DOHH2 (cell line): ENCODE measurements at regions not wholly inside any gene's neighbourhood (a gene's known extent, or its start where the extent isn't known, plus 50 kb on each side); places are given as distances from the start of the nearest gene placed in this dataset.

Source experiments
- H3F3A ChIP-seq: fragments of 200-600 bp; sonication (generic), shearing (Covaris generic); 2 replicates; pipeline ENCODE4 v1.6.0; 2016; ENCODE audit warnings: antibody characterized with exemption, mild to moderate bottlenecking; ENCODE audit not compliant: control insufficient read depth, insufficient read depth
- H3K27ac ChIP-seq: fragments of 200-600 bp; sonication (generic); 2 replicates; pipeline ENCODE4 v1.5.1; 2014; ENCODE audit warnings: low read depth, mild to moderate bottlenecking, low read length, moderate library complexity
- H3K27me3 ChIP-seq: fragments of 200-600 bp; sonication (generic); 2 replicates; pipeline ENCODE4 v1.6.1; 2014; ENCODE audit warnings: mild to moderate bottlenecking, low read length, mixed read lengths; ENCODE audit not compliant: control insufficient read depth
- H3K36me3 ChIP-seq: fragments of 200-600 bp; sonication (generic); 2 replicates; pipeline ENCODE4 v1.6.1; 2014; ENCODE audit warnings: mild to moderate bottlenecking, low read length, moderate library complexity, mixed read lengths; ENCODE audit not compliant: control insufficient read depth
- H3K4me1 ChIP-seq: fragments of 200-600 bp; sonication (generic); 2 replicates; pipeline ENCODE4 v1.6.1; 2014; ENCODE audit warnings: mild to moderate bottlenecking, low read length, mixed read lengths; ENCODE audit not compliant: control insufficient read depth
- H3K4me2 ChIP-seq: fragments of 200-600 bp; sonication (generic); 2 replicates; pipeline ENCODE4 v1.6.0; 2014; ENCODE audit warnings: mild to moderate bottlenecking, low read length, moderate library complexity
- H3K4me3 ChIP-seq: fragments of 200-600 bp; sonication (generic); 2 replicates; pipeline ENCODE4 v1.5.1; 2014; ENCODE audit warnings: mild to moderate bottlenecking, low read length, mixed read lengths
- H3K79me2 ChIP-seq: fragments of 200-600 bp; sonication (generic); 2 replicates; pipeline ENCODE4 v1.6.1; 2014; ENCODE audit warnings: mild to moderate bottlenecking, low read length, mixed read lengths; ENCODE audit not compliant: control insufficient read depth
- H3K9me2 ChIP-seq: fragments of 200-600 bp; sonication (generic); replicated peaks from 2 replicates; pipeline ENCODE4 v1.6.1; 2014; ENCODE audit warnings: mild to moderate bottlenecking, low read length, mixed read lengths; ENCODE audit not compliant: control insufficient read depth
- H3K9me3 ChIP-seq: fragments of 200-600 bp; sonication (generic); 2 replicates; pipeline ENCODE4 v1.6.1; 2014; ENCODE audit warnings: antibody characterized with exemption, low read length, mixed read lengths; ENCODE audit not compliant: control insufficient read depth, insufficient read depth
- H4K20me1 ChIP-seq: fragments of 200-600 bp; sonication (generic); 2 replicates; pipeline ENCODE4 v1.6.0; 2014; ENCODE audit warnings: low read depth, mild to moderate bottlenecking, antibody characterized with exemption, low read length, moderate library complexity; ENCODE audit not compliant: control insufficient read depth, insufficient read depth
- EZH2phosphoT487 ChIP-seq: fragments of 200-600 bp; sonication (generic); IDR thresholded peaks from 2 replicates; pipeline ENCODE4 v1.6.1; 2017; ENCODE audit warnings: borderline replicate concordance, mild to moderate bottlenecking, antibody characterized with exemption, low read length, moderate library complexity, mixed read lengths
- TF ChIP-seq, protein P1 (sequence below): fragments of 200-600 bp; sonication (generic); IDR thresholded peaks from one replicate; pipeline ENCODE4 v1.5.1; 2014; ENCODE audit warnings: antibody characterized with exemption, mild to moderate bottlenecking, low read depth, low read length; ENCODE audit not compliant: poor library complexity, severe bottlenecking

DNA sequence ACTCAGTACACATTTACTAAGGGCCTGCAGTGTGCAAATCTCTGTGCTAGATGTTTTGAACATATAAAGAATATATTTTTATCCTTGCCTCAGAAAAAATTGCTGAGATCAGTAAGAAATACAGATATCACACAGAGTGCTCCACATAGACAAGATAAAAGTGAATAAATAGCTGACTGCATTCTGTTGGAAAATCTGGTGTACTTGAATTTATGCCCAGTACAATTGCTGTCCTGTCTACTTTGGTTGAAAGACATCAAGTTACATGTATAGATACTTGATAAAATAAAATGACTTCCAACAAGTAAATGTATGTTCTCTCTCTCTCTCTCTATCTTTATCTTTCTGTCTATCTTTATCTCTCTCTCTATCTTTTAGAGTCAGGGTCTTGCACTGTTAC, 381.2 kb upstream of the CBLB start:
- H3K27me3 ChIP-seq: no peaks in the 10 kb centered on the region
- no peaks in the 10 kb centered on the region for H3K9me2 ChIP-seq
- H3K4me1 ChIP-seq: peaks cover 18% of the 10 kb centered on the region
- no peaks in the 10 kb centered on the region for H4K20me1 ChIP-seq
- H3K4me3 ChIP-seq: no peak overlapping the region
- no peak overlapping the region for H3K27ac ChIP-seq
- H3K4me2 ChIP-seq: no peak overlapping the region
- peaks cover 10% of the 10 kb centered on the region; the same call in 1 of the 2 replicates for H3K9me3 ChIP-seq
- peaks cover 9% of the 10 kb centered on the region for H3K36me3 ChIP-seq
- peaks cover 14% of the 10 kb centered on the region for H3K79me2 ChIP-seq
- no peaks in the 10 kb centered on the region for H3F3A ChIP-seq
- no peak for TF ChIP-seq EZH2phosphoT487
- TF ChIP-seq, protein P1, sequence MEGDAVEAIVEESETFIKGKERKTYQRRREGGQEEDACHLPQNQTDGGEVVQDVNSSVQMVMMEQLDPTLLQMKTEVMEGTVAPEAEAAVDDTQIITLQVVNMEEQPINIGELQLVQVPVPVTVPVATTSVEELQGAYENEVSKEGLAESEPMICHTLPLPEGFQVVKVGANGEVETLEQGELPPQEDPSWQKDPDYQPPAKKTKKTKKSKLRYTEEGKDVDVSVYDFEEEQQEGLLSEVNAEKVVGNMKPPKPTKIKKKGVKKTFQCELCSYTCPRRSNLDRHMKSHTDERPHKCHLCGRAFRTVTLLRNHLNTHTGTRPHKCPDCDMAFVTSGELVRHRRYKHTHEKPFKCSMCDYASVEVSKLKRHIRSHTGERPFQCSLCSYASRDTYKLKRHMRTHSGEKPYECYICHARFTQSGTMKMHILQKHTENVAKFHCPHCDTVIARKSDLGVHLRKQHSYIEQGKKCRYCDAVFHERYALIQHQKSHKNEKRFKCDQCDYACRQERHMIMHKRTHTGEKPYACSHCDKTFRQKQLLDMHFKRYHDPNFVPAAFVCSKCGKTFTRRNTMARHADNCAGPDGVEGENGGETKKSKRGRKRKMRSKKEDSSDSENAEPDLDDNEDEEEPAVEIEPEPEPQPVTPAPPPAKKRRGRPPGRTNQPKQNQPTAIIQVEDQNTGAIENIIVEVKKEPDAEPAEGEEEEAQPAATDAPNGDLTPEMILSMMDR: no peak

- Histone ChIP-seq H3K4me2 (no peak overlapping the region), H3K27me3 (no peaks in the 10 kb centered on the region), H3K79me2 (peaks cover 22% of the 10 kb centered on the region), H3K9me2 (no peaks in the 10 kb centered on the region), H3K36me3 (peaks cover 11% of the 10 kb centered on the region), H3K4me3 (no peak overlapping the region), H3F3A (no peaks in the 10 kb centered on the region), H3K9me3 (peaks cover 10% of the 10 kb centered on the region; the same call in 1 of the 2 replicates), H4K20me1 (no peaks in the 10 kb centered on the region), H3K4me1 (peaks cover 25% of the 10 kb centered on the region), H3K27ac (no peak overlapping the region)
- TF ChIP-seq, protein P1: no peak
- no peak for TF ChIP-seq EZH2phosphoT487
Measured at GRCh38 chr3:106251160-106251892, 382.5 kb upstream of the CBLB start.

DNA sequence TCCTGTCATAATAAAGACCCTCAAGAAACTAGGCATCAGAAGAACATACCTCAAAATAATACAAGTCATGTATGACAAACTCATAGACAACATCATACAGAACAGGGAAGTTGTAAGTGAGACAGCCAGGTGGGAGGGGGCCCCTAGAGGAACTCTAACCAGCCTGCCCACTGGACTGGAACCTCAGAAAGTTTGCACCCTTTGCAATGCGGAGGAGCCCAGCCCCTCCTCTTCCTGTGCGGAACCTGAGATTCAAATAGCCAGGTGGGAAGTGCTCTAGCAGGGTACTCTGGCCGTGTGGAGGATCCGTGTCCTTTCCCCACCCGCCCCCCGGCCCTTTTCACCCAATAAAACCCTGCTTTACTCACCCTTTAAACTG, 387.0 kb upstream of the CBLB start:
- Histone ChIP-seq H3K79me2 (peaks cover 46% of the 10 kb centered on the region), H3K27ac (peak overlapping the region; percentile 93), H3K9me3 (peaks cover 7% of the 10 kb centered on the region; the same call in 1 of the 2 replicates), H3K4me1 (peaks cover 38% of the 10 kb centered on the region), H3F3A (no peaks in the 10 kb centered on the region), H3K4me3 (peak overlapping the region; percentile 92), H4K20me1 (no peaks in the 10 kb centered on the region), H3K9me2 (no peaks in the 10 kb centered on the region), H3K36me3 (peaks cover 36% of the 10 kb centered on the region), H3K27me3 (no peaks in the 10 kb centered on the region), H3K4me2 (peak overlapping the region; percentile 95)
- TF ChIP-seq EZH2phosphoT487: no peak
- TF ChIP-seq, protein P1: no peak
